ENCODE measurements at regions not wholly inside any gene's neighbourhood (a gene's known extent, or its start where the extent isn't known, plus 50 kb on each side); places are given as distances from the start of the nearest gene placed in this dataset.

DNA sequence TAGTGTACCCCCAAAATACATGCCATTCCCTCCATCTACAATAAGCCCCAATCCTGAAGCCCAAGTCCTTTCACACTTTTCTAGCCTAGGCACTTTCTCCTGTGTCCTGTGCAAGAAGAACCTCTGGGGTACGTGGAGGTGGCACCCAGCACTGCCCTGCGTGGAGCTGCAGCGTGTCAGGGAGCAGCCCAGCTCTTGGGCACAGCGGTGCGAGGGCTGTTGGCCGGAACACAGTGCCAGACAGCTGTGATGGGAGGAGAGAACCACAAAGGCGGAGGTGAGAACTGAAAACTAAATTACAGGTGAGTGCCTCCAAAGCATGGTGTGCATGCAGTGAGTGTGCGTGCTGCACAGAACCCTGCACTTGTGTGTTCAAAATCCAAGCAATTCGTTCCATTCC, 621.3 kb upstream of the ADARB2 start (continued):
- TF ChIP-seq, protein P1, sequence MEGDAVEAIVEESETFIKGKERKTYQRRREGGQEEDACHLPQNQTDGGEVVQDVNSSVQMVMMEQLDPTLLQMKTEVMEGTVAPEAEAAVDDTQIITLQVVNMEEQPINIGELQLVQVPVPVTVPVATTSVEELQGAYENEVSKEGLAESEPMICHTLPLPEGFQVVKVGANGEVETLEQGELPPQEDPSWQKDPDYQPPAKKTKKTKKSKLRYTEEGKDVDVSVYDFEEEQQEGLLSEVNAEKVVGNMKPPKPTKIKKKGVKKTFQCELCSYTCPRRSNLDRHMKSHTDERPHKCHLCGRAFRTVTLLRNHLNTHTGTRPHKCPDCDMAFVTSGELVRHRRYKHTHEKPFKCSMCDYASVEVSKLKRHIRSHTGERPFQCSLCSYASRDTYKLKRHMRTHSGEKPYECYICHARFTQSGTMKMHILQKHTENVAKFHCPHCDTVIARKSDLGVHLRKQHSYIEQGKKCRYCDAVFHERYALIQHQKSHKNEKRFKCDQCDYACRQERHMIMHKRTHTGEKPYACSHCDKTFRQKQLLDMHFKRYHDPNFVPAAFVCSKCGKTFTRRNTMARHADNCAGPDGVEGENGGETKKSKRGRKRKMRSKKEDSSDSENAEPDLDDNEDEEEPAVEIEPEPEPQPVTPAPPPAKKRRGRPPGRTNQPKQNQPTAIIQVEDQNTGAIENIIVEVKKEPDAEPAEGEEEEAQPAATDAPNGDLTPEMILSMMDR (conservative IDR thresholded peaks at IDR 0.05; ENCODE audit: low read depth in 2 of 2): no peak
- TF ChIP-seq ZNF331 (CRISPR knock-in tag; IDR thresholded peaks at IDR 0.05; ENCODE audit: low read depth): no peak
- no peak for TF ChIP-seq STAT1 (IDR thresholded peaks at IDR 0.05; ENCODE audit: unreplicated experiment)
- TF ChIP-seq CREB1 (CRISPR knock-in tag; IDR thresholded peaks at IDR 0.05; ENCODE audit: low read depth): no peak
- TF ChIP-seq, protein P2, sequence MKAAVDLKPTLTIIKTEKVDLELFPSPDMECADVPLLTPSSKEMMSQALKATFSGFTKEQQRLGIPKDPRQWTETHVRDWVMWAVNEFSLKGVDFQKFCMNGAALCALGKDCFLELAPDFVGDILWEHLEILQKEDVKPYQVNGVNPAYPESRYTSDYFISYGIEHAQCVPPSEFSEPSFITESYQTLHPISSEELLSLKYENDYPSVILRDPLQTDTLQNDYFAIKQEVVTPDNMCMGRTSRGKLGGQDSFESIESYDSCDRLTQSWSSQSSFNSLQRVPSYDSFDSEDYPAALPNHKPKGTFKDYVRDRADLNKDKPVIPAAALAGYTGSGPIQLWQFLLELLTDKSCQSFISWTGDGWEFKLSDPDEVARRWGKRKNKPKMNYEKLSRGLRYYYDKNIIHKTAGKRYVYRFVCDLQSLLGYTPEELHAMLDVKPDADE (IDR thresholded peaks at IDR 0.05): no peak
- TF ChIP-seq POLR2AphosphoS5 (IDR thresholded peaks at IDR 0.05; ENCODE audit: low read depth): no peak
- no peak for TF ChIP-seq EZH2 (IDR thresholded peaks at IDR 0.05; ENCODE audit: low read depth, unreplicated experiment)
- no peak for TF ChIP-seq ZNF114 (CRISPR knock-in tag; IDR thresholded peaks at IDR 0.05)

DNA sequence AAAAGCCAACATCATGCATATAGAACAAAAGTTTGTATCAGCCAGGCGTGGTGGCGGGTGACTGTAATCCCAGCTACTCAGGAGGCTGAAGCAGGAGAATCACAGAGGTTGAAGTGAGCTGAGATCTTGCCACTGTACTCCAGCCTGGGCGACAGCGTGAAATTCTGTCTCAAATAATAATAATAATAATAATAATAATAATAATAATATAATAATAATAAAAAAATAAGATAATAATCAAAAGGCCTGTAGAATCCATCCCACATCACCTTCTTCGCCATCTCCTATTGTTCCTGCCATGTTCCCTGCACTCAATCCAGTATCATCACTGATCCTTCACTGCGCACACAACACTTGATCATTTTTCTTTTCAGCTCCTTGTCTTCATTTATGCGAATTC, 619.3 kb upstream of the ADARB2 start:
- Histone ChIP-seq H3K4me2 (no peak overlapping the region), H3K4me1 (ENCODE audit: insufficient read depth) (no peaks in the 10 kb centered on the region), H4K20me1 (replicated peaks; ENCODE audit: insufficient read depth) (no peaks in the 10 kb centered on the region), H3K36me3 (ENCODE audit: insufficient read depth) (no peaks in the 10 kb centered on the region), H3K27me3 (ENCODE audit: insufficient read depth) (no peaks in the 10 kb centered on the region), H3K9me2 (ENCODE audit: insufficient read depth) (0 out of 2 replicates have a peak, but pooled peaks cover 3% of the 10 kb centered on the region), H3K27ac (ENCODE audit: low read depth) (no peak overlapping the region), H3K79me2 (replicated peaks; ENCODE audit: insufficient read depth) (no peaks in the 10 kb centered on the region), H2AFZ (no peak overlapping the region), H3F3A (replicated peaks; ENCODE audit: low read depth) (no peaks in the 10 kb centered on the region), H3K4me3 (no peak overlapping the region)
- Mint-ChIP-seq H3K4me3 (no peak overlapping the region), H3K27ac (no peak overlapping the region), H3K36me3 (ENCODE audit: low read depth) (no peaks in the 10 kb centered on the region), H3K9me3 (no peaks in the 10 kb centered on the region), H3K27me3 (ENCODE audit: insufficient read depth, low read depth, poor library complexity) (no peaks in the 10 kb centered on the region), H3K4me1 (no peaks in the 10 kb centered on the region)
- TF ChIP-seq ZNF331 (CRISPR knock-in tag; IDR thresholded peaks at IDR 0.05; ENCODE audit: low read depth): no peak
- TF ChIP-seq, protein P2 (IDR thresholded peaks at IDR 0.05): no peak
- no peak for TF ChIP-seq STAT1 (IDR thresholded peaks at IDR 0.05; ENCODE audit: unreplicated experiment)
- no peak for TF ChIP-seq EZH2 (IDR thresholded peaks at IDR 0.05; ENCODE audit: low read depth, unreplicated experiment)
- TF ChIP-seq POLR2AphosphoS5 (IDR thresholded peaks at IDR 0.05; ENCODE audit: low read depth): no peak
- no peak for TF ChIP-seq JUNB (IDR thresholded peaks at IDR 0.05; ENCODE audit: unreplicated experiment)
- no peak for TF ChIP-seq ZNF114 (CRISPR knock-in tag; IDR thresholded peaks at IDR 0.05)
- no peak for TF ChIP-seq CREB1 (CRISPR knock-in tag; IDR thresholded peaks at IDR 0.05; ENCODE audit: low read depth)
- no peak for TF ChIP-seq EZH2phosphoT487 (IDR thresholded peaks at IDR 0.05; ENCODE audit: unreplicated experiment)
- TF ChIP-seq NANOG (IDR thresholded peaks at IDR 0.05; ENCODE audit: borderline replicate concordance): no peak
- TF ChIP-seq, protein P3, sequence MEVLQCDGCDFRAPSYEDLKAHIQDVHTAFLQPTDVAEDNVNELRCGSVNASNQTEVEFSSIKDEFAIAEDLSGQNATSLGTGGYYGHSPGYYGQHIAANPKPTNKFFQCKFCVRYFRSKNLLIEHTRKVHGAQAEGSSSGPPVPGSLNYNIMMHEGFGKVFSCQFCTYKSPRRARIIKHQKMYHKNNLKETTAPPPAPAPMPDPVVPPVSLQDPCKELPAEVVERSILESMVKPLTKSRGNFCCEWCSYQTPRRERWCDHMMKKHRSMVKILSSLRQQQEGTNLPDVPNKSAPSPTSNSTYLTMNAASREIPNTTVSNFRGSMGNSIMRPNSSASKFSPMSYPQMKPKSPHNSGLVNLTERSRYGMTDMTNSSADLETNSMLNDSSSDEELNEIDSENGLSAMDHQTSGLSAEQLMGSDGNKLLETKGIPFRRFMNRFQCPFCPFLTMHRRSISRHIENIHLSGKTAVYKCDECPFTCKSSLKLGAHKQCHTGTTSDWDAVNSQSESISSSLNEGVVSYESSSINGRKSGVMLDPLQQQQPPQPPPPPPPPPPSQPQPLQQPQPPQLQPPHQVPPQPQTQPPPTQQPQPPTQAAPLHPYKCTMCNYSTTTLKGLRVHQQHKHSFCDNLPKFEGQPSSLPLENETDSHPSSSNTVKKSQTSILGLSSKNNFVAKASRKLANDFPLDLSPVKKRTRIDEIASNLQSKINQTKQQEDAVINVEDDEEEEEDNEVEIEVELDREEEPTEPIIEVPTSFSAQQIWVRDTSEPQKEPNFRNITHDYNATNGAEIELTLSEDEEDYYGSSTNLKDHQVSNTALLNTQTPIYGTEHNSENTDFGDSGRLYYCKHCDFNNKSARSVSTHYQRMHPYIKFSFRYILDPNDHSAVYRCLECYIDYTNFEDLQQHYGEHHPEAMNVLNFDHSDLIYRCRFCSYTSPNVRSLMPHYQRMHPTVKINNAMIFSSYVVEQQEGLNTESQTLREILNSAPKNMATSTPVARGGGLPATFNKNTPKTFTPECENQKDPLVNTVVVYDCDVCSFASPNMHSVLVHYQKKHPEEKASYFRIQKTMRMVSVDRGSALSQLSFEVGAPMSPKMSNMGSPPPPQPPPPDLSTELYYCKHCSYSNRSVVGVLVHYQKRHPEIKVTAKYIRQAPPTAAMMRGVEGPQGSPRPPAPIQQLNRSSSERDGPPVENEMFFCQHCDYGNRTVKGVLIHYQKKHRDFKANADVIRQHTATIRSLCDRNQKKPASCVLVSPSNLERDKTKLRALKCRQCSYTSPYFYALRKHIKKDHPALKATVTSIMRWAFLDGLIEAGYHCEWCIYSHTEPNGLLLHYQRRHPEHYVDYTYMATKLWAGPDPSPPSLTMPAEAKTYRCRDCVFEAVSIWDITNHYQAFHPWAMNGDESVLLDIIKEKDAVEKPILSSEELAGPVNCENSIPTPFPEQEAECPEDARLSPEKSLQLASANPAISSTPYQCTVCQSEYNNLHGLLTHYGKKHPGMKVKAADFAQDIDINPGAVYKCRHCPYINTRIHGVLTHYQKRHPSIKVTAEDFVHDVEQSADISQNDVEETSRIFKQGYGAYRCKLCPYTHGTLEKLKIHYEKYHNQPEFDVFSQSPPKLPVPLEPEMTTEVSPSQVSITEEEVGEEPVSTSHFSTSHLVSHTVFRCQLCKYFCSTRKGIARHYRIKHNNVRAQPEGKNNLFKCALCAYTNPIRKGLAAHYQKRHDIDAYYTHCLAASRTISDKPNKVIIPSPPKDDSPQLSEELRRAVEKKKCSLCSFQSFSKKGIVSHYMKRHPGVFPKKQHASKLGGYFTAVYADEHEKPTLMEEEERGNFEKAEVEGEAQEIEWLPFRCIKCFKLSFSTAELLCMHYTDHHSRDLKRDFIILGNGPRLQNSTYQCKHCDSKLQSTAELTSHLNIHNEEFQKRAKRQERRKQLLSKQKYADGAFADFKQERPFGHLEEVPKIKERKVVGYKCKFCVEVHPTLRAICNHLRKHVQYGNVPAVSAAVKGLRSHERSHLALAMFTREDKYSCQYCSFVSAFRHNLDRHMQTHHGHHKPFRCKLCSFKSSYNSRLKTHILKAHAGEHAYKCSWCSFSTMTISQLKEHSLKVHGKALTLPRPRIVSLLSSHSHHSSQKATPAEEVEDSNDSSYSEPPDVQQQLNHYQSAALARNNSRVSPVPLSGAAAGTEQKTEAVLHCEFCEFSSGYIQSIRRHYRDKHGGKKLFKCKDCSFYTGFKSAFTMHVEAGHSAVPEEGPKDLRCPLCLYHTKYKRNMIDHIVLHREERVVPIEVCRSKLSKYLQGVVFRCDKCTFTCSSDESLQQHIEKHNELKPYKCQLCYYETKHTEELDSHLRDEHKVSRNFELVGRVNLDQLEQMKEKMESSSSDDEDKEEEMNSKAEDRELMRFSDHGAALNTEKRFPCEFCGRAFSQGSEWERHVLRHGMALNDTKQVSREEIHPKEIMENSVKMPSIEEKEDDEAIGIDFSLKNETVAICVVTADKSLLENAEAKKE (CRISPR knock-in tag; IDR thresholded peaks at IDR 0.05): no peak
- DNase-seq (ENCODE audit: low spot score) (no peak), ATAC-seq (no peak)
